Stimulated activated naive CD4-positive, alpha-beta T cell treated with Interleukin-2 at 50 U/mL for 16 hours (primary cell): ENCODE measurements at regions not wholly inside any gene's neighbourhood (a gene's known extent, or its start where the extent isn't known, plus 50 kb on each side); places are given as distances from the start of the nearest gene placed in this dataset.
"Not testable (repeated sequence)": the region's sequence is repeated elsewhere in the genome, so short reads cannot be mapped to it uniquely, and the experiment has no call there.

Source experiments
- DNase-seq: peaks from one replicate; lab custom pipeline; 2025; lab: John Stamatoyannopoulos, UW

DNA sequence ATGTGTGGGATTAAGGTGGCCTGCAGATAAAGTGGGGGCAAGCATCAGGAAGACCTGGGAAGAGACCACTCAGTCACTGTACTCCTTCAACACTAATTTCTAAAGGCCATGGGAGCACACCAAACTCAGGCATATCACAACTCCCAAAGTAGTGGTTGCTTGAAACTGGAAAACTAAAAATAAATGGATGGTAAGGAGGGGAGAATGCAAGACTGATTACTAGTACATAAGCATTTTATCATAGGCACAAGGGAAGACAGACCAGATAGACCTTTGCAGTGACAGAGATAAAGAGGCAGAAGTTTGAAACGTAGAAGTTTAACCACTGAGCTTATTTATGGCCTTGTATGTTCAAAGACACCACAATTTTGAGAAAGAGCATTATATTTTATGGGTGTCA, 1098.1 kb upstream of the CELF4 start:
- DNase-seq = no peak

DNA sequence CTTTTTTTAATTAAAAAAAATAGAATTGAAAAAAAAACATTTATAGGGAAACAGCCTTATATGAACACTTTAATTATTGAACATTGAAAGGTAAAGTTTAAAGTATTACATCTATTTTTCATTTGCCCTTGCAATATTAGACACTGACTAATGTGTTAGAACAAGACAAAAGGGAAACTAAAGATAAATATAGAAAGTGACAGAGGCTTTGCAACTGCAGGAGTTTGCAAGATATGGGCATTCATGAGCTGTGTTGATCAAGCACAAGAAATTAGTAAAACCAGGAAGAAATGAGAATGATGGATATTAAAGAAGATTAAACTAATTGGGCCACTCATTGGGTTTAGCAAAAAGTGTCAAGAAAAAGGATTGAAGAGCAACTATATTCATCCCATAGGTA, 1097.7 kb upstream of the CELF4 start:
- DNase-seq = no peak

DNA sequence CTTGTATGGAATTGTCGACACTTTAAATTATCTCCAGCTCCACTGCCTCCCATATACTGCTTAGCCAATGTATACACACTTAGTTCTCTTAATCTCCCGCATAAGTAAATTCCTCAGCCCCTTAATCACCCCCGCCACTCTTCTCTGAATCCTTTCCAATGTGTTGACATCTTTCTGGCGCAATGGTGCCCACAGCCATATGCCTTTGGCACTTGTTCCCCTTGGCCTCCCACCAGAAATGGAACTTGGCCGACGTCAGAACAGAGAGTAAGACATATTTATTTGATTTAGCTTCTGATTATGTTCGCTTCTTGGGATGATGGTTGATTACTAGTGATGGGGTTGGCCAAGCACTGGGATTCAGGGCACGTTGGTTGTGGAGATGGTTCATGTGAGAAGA, 1089.3 kb upstream of the CELF4 start:
- no peak for DNase-seq

DNA sequence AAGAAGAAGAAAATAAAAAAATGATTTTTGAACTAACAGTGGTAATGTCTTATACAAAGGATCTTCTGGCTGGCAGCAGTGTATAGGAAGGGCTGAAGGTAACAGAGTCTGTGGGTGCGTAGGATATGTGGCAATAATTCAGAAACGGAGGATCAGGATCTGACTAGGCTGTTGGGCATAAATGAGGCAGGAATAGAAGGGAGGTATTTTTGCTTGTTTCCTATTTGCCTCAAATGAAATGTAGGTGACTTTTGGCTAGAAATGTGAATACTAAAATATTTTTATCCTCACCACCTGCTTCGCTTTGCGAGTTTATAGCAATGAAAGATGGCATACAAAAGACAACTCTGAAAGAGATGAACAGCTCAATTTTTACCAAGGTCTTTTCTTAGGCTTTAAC, 1086.1 kb upstream of the CELF4 start:
- no peak for DNase-seq

DNA sequence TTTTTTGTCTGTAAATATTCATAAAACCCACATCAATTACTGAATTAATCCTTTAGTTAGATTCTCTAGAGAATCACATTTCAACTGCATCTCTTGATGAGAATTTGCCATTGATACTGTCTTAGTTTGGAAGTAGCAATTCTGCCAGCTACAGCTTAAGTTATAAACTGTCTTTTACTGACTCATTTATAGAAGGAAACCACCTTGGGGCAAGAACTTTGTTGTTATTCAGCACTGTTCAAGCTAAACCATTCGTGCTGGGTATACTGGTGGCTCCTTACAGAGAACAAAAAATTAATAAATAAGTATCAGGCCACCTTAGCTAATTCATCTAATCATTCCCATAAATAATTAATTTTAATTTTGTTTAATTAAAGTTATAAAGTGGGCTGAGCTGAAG, 1082.6 kb upstream of the CELF4 start:
- no peak for DNase-seq

DNA sequence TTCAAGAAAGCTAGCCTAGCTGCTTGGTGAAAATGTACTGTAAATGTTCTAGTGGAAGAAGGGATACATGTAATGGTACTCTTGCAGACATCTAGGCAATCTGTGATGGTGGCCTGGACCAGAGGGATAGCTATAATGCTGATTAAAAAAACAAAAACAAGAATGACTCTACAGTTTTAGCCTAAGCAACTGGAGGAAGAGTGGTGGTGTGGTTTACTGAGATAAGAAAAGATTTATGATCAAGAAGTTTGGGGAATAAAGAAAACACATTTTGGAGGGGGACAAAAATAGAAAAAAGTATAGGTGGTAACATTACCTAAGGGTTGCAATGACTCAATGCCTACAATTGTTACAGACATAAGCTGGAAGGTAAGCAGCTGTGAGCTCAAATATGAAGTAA, 1080.7 kb upstream of the CELF4 start:
- DNase-seq = no peak

DNA sequence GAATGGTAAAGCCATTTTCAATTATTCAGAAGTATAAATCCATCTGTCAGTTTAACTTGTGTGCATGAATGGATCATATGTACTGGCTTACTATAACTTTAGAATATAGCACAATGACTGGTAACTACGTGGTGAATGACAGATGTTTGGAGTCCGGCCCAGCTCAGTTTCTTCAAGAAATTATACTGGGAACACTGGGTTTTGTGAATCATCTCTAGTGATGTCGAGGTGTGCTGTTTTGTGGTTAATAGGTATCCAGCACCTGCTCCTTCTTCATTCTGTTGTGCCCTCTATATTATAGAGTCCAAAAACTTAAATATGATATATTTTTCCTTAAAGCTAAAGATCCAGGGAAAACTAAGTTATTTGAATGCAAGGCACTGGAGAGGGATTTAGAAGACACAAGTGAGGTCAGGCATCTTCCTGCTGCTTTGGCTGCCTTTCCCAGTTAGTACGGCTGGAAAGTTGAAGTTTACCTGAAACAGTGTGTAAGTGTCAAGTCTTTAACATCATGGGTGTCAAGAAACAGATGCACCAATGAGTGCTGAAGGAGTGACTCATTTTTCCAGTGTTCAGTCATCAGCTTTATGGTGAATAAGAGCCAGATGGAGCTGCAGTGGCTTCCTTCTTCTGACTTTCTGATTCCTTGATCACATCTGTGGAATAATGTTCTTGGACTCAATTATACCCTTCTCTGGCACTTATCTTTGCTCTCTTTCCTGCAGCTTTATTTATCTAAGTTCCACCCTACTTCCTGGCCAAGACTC, 1079.5 kb upstream of the CELF4 start:
- no peak for DNase-seq

DNA sequence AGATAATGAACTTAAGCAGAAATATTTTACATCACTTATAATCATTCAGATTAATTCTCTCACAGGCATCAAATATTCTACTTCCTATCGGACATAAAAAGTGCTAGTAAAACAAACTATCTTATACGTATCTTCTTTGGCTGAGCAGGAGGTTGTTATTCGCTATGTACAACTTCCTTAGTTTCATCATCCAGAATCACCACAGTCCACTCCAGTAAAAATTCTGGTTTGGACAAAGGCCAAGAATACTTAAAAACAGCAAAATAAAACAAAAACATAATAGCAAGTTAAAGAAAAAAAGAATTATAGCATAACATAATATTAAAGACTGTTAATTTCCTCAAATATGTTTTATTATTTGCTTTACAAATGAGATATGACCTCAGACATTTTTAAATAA, 1077.1 kb upstream of the CELF4 start:
- no peak for DNase-seq

DNA sequence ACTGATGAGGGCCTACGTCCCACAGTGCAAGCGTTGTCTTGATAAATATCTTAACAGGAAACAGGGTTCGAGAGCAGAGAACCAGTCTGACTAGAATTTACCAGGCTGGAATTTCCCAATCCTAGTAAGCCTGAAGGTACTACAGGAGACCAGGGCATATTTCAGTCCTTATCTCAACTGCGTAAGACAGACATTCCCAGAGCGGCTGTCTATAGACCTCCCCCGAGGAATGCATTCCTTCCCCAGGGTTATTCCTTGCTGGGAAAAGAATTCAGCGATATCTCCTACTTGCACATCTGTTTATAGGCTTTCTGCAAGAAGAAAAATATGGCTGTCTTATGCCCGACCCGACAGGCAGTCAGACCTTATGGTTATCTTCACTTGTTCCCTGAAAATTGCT, 1074.1 kb upstream of the CELF4 start:
- not testable (repeated sequence) for DNase-seq

DNA sequence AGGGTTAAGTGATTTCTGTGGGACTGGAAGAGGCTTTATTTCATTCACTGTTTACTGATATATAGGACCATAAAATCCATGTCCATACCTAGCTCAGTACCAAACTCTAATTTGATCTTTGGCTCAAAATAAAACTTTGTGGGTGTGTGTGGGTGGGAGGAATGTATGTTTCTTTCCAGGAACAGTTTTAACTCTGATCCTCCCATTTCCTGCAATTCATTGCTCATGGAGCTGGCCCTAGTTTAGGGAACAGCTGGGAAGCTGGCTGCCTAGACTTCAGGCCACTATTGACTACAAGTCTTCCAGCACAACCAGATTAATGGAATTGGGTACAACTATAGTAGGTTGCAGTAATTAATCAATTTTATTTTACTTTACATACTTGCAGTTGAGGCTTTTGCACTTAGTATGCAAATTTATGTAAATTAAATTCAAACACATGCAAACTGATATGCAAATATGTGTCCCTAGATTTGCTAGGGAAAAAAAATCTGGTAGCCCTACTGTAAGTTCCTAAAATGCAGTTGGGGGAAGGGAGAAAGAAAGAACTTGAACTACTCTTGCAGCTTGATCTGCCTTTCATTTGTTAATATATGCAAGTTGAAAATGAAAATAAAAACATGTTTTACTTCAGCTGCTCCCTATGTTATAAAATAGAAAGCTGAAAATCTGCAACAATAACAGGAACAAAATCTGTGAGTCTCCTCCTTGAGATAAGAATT, 1070.3 kb upstream of the CELF4 start:
- no peak for DNase-seq

DNA sequence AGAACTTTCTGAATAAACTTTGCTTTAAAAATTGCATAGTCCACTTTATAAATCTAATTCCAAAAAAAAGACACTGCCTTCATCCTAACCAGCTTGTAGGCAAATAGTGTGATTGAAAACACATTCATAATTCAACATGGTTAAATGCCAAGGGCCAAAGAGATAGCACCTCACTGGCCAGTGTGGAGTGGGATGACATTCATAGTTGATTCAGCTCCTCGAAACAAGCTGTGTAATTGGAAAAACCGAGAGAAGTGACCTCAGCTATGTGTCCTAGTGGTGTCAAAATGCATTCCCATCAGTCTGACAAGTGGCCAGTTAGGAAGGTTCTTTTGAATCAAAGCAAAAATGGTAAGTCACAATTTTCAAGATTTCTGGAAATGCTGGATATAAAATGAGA, 1068.5 kb upstream of the CELF4 start:
- DNase-seq = no peak

DNA sequence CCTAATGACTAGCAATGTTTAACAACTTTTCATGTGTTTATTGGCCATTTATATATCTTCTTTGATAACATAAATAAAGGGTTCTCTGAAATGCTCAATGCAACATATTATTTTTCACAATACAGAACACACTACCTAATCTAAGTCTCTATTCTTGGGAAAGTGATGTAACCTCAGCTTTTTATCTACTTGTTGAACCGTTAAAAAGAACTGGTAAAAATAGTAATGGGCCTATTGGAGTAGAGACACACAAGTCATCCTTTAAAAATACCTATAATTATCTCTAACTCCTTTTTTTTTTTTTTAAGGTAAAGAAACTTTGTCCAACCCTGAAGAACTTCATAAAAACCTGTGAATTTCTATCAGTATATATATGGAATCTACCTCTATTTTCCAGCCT, 1067.7 kb upstream of the CELF4 start:
- DNase-seq = no peak

DNA sequence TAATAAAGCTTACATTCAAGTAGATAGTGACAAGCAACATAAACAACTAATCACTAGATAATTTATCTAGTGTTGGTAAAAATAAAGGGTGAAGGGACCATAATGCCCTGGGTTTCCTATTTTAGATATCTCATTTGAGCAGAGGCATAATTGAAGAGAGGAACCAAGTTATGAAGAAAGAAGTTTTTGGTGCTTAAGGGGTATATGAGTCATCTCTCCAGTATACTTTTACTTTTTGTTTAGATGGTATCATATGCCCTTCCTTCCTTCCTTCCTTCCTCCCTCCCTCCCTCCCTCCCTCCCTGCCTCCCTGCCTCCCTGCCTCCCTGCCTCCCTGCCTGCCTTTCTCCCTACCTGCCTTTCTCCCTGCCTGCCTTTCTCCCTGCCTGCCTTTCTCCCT, 1053.5 kb upstream of the CELF4 start:
- DNase-seq = no peak

DNA sequence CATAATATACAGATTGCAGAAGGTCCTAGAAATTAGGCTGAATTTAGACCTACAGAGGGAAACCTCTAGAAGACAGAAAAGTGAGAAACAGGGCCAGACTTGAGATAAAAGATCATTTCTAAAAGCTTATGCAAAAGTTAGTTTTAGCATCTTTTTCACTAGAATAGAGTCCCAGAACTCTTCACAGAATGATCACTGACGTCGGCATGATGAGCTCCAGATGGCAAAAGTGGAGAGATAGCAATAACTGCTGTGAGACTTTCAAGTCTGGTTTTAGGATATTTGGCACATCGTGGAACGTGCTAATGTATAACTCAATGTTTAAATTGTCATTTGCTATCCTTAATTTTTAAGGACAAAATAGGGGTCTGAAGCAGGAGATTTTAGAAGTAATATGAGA, 1050.7 kb upstream of the CELF4 start:
- no peak for DNase-seq

DNA sequence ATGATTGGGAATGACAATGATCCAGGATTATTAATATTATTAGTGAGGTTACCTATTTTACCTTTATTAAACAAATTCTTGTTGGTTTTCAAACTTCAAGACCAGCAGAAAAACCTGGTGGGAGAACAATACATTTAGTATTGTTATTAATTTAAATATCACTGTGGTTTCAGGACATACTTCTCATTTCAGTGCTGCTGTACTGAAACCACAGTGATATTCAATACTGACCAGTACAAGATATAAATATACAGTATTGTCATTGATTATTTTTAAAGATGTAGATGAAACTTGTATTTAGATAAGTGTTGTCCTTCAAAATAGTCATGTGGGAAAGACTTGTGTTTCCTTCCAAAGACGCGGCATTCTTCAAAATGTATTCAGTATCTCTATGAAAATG, 1047.3 kb upstream of the CELF4 start:
- DNase-seq = no peak

DNA sequence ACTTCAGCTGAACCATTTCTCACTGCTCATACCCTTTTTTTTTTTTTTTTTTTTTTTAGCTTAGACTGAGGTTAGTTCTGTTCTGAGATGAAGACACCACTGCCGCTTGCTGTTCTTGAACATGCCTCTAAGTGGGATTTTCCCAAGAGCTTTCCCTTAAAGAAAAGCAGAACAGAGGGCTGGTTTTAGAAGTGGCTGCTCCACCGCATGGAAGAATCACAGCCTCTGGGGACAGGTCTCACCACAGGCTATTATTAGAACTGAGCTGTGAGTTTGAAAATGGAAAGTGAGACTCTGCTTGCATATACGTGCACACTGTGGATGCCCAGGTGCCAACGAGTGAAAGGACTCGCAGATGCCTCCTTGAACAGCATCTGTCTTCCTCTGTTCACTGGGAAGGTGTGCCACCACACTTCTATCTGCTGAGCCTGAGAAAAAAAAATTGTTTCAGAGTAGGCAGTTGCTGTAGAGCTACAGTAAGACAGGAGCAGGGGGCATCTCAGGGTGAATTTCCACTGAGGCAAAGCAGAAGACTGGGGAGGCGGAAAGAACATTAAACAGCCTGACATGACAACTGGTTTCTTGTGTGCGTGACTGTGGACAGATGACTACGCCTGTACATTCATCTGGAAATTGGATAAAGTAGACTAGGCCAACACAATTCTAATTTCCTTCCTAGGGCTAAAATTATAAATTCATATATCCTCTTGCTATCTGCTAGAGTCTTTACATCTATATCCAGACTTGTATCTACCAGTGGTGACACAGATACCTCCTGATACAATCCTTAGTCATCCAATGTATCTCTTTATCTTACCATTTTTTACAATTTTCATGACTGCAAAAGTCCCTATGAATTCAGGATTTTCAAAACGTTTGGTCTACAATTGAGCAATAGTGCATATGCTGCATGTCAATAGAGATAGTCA, 1045.7 kb upstream of the CELF4 start:
- DNase-seq = no peak

DNA sequence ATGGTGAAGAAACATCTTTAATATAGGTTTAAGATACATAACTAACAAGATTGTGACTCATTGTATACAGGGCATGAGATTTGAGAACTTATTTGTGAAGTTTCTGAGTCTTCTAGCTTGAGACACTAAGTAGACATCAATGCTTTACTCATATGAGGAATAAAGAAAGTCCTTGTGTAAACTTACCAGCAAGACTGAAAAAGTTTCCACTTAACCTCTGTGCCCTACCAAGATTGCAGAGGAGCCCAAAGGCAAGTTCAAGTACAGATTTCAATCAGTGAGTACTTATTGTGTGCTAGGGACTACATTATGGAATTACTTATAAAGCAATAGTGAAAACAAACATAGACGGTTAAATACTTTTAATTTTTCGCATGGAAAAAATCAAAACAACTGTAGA, 1041.2 kb upstream of the CELF4 start:
- DNase-seq = no peak

DNA sequence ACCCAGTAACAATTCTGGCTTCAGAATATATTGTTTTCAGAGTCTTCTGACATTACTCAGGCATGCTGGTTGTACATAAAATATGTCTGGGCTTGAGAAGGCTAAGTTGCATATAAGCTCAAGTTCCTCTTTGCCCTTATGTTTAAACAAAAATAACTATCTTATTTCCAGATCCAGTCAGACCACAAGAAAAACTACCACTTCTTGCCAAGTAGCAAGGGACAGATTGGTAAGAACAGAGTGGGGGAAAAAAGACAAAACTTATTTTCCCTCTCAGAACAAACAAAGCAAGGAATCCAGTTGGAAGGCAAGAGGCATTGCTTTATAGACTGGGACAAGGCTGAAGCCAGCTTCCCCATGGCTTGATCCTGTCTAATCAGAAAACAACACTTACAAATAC, 1036.7 kb upstream of the CELF4 start:
- DNase-seq = no peak

DNA sequence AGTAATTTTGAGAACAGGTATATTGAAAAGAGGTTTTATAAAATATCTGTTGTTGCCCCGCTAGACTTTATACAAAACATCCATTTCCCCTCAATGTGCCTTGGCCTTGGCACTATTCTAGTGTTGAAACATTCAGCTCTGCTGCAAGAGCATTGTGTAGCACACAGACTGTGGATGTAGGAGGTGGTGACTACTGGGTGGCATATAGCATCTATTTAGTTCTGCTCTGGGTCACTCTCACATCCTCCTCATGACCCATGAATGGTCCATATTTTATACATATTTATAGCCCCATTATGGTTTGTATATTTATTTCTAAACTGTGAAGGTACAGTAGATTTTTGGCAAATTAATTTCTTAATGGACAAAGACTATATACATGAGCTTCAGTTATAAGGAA, 1022.0 kb upstream of the CELF4 start:
- DNase-seq = no peak

DNA sequence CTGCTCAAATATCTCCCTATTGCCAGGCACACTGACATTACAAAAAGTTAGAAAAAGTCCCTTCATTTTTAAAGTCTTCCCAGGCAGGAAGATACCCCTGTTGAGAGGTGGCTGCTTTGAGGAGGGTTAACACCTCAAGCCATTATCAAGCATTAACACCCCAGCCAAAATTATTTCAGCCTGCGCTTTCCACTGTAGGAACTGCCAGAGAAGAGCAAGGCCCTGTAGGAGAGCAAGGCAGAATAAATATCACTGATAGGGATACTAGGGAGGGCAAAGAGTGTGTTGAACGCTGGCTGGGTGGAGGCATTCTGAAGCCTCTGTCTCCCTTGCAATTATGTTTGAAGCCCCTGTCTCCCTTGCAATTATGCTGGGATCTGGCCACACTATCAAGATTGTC, 1020.7 kb upstream of the CELF4 start:
- DNase-seq = no peak

DNA sequence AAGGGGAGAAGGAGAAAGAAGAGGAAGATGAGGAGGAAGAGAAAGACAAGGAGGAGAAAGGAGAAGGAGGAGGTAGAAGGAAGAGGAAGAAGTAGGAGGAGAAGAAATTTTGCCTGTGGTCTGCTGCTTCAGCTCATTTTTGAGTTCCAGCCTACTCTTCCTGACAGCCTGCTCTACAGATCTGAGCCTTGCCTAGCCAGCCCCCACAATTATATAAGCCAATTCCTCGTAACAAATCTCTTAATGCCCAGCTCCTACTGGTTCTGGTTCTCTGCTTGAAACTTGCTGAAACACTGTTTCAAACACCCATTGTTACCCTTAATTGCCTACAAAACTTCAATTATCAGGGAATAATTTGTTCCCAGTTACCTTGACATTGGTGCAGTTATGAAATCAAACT, 1014.2 kb upstream of the CELF4 start:
- no peak for DNase-seq

DNA sequence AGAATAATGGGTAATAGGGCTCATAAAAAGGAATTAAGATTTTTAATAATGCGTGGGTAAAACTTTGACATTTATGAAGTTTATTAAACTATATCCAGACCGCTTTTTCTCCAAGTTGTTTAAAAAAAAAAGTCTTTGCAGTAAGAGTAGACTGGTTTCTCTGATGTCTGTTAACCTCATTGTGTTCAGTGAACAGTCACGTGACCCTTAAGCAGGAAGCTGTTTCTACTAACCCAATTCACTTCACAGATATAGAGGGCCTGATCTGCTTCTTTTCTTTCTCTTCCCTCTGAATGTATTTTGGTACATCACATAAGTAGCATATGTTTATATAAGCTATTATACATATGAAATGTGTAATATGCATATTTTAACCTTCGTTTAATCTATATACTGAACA, 1011.3 kb upstream of the CELF4 start:
- no peak for DNase-seq

DNA sequence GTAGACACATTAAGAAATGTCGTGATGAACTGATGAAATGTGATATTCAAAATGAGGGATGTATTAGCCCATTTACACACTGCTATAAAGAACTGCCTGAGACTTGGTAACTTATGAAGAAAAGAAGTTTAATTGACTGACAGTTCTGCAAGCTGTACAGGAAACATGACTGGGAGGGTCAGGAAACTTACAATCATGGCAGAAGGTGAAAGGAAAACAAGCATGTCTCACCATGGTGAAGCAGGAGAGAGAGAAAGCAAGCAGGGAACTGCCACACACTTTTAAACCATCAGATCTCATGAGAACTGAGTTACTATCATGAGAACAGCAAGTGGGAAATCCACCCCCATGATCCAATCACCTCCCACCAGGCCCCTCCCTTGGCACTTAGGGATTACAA, 1010.8 kb upstream of the CELF4 start:
- no peak for DNase-seq
